NCI-H2029 (cell line): ENCODE measurements at regions not wholly inside any gene's neighbourhood (a gene's known extent, or its start where the extent isn't known, plus 50 kb on each side); places are given as distances from the start of the nearest gene placed in this dataset.

Experiments
- DNase-seq: peaks from one replicate; lab custom pipeline; 2025; lab: John Stamatoyannopoulos, UW

DNA sequence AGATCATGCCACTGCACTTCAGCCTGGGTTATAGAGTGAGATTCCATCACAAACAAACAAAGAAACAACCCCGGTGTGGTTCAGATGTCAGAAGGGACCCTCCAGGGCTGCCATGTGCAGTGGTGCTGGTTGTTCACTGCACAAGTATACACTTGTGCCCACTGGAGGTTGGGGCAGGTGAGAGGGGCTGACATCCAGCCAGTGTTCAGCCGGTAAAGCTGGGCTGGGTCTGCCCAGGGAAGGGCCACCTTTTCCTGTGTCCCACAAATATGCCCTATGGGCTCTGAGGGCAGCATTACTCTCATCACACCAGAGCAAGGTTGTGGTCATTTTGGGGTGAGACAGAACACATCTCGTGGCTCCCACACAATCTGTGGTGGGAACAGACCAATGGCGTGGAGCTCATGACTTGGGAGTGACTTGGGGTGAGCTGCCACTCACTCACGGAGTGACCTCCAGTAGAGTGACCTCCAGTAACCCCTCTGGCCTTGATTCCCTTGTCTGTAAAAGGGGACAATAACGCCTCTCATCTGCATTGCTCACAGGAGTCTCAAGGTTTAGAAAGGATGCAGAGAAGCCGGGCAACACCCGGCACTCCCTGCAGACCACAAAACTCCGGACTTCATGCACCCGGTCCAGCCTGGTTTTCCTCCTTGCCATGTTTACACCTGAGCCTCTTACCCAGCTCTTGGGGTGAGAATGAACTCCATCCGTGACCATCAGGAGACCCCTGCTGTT, 69.0 kb upstream of the VRK1 start:
- DNase-seq = no peak

DNA sequence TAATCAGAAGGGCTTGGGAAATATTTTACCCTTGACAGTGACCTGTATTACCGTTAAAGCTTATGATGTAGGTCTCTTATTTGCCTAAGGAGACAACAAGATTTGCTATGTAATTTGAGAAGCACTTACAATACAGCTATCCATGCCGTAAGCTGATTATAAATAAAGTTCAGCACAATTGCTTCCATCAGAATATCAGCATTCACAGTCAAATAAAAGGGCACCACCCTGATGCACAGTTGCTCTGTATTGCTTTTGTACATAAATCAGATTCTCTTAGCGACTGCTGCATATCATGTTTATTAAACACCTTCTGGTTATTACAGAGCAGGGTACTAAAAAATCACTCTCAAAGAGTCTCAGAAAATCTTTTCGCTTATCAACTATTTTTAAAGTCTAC, 67.3 kb upstream of the VRK1 start:
- no peak for DNase-seq

DNA sequence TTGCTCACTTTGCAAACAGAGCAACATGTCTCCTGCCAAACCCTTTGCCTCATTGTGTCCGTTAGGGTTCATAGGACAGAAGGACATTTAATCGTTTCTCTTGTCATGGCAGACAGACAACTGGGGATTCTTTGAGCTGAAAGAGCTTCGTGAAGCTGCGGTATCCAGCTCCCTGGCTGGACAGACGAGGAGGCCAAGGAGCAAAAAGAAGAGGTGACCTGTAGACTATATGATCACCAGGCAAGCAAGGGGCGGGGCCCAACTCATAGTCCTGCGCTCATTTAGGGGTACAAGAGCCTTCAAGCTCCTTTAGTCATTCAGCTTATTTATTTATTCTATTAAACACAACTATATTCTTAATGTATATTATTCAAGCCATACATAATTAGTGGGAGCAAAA, 66.8 kb upstream of the VRK1 start:
- no peak for DNase-seq

DNA sequence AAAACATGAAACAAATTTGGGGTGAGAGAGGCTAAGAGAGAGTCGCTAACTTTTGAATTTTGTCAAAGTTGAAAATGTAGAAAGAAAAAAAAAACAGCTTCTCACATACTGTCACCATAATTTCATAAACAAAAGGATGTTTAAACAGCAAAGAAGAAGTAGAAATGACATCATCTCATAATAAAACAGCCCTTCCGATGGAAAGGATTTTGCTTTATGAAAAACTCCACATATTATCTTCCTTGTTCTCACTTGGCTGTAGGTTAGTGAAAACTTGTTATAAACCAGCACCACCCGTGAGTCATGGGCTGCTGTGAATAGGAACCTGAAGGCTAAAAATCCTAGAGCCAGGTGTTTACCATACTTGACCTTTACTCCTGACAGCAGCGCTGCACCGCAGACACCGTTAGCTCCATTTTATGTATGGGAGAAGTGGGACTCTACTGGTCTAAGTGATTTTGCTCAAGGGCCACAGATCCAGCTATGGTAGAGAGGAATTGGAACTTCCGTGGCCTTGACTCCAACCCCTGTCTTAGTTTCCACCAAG, 63.0 kb upstream of the VRK1 start:
- DNase-seq = no peak

DNA sequence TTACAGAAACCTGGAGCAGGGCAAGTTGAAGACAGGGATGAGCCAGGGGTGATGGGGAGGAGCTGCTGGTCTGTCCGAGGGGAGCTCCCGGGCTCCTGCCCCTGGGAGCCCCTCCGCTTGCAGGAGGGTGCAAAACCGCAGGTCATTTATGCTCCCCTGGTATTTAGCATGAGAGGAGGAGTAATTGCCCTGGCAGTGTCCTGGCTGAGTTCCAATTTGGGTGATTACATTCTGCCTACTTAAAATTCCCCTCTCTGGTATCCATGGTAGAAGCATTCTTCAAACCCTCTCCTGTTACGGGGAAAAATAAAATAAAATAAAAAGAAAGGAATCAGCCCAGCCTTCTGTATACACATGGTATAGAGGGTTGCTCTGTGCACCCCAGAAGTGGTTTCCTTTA, 61.7 kb upstream of the VRK1 start:
- DNase-seq = no peak

DNA sequence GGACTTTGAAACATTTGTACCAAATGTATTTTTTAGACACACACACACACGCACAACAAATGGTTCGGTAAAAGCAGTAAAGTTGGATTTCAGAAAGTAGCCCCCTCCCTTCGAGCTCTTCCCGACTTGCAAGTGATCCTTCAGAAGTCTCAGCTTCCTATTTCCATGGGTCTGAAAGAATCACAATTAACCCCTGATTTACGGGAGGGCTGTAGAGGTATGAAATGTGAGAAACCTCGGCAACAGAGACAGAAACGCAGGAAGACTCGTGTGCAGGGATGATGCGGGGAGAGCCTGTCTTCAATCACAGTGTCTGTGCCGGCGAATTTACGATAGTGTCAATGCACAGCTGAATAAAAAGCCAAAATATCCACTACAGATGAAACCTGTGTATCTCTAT, 60.7 kb upstream of the VRK1 start:
- no peak for DNase-seq

DNA sequence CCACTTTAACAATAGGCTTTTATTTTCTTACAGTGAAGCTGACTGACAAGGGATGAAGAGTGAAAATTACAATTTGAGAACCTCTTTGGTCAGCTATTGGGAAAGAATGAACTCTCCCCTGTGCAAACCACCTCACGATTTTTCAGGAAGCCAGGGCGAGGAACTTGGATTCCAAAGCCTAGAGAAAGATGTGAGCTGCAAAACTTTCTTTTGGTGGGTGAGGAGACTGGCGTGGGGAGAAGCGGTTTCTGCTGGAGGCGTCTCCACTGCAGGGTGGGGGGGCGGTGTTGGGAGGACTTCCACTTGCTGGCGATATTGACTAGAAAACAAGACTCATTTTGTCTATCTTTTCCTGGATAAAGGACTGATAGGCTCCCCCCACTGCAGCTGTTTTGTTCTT, 59.3 kb upstream of the VRK1 start:
- no peak for DNase-seq

DNA sequence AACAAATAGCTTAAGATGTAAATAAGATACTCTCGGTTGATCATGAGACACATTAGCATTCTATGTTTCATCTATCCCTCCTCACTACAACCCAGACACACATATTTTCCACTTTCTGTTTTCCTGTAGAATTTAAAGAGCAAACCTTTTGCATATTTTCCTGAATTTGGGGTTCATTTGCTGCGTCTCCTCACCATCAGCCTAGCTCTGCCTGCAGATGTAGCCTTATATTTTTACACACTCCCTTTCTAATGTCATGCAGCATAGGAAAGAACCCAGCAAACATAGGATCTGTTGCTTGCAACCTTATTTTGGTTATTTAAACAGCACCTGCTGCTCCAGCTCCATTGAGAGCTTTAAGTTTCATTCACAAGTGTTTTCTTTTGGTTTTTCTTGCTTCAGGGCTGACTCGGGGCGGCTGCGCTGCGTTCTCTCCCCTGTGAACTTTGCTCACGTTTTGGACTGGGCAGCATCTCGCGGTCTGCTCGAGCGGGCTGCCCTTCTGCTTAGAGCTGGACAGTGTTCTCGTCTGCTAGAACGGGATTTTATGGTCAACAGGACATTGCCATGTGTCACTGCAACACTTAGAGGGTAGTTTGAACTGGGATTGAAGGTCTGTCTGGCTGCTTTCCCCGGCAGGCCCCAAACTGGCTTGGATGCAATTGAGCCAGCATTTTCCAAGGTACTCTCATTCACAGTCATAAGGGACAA, 57.8 kb upstream of the VRK1 start:
- no peak for DNase-seq

DNA sequence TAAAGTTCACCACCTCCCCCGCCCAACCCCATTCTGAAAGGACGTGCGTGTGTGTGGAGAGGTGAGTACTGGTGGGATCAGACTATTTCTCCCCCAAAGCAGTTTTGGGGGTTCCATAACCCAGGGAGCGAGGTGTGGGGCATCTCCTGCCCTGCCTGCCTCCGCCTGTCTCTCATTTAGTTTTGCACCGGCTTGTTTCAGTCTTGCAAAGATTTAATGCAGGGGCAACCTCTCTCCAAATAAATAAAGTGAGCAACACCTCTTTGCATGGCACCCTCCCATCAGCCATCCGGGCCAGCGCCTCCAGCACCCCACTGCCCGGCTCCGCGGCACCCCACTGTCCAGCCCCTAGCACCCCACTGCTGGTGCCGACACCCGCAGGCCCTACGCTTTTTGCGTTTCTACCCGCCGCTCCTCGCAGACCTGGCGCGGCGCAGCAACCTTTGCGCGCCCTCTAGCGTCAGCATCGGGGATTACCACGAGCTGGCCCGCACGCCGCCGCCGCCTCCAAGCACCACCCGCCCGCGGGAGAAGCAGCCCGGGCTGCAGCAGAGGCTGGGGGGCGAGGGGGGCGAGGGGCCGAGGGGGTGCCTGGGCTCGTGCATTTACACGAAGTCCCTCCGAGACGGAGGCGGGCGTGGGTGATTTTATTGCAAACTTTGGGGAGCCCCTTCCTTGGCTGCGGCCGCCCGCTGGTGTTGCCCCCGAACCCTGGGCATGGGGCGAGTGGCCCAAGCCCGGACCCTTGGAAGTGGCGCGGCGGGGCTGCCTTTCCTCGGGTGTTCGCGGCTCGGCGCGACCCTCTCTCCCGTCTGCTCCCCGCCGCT, 55.8 kb upstream of the VRK1 start:
- no peak for DNase-seq

DNA sequence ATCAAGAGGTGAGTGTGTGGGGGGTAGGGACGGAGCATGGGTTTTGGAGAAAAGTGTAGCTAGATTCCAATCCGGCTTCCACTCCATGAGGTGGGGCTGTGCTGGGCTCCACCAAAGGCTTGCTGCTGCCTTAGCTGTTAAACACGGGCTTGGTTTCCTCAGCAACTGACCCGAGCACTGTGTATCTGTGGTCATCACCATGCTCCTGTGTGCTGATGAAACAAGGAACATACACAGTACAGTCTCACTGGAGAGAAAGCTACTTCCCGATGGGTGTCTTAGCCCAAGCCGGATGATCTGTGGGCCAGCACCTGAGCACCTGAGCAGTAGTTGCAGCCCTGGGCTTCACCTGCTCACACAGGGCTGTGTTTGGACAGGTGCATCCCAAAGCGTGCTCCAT, 52.9 kb upstream of the VRK1 start:
- no peak for DNase-seq

DNA sequence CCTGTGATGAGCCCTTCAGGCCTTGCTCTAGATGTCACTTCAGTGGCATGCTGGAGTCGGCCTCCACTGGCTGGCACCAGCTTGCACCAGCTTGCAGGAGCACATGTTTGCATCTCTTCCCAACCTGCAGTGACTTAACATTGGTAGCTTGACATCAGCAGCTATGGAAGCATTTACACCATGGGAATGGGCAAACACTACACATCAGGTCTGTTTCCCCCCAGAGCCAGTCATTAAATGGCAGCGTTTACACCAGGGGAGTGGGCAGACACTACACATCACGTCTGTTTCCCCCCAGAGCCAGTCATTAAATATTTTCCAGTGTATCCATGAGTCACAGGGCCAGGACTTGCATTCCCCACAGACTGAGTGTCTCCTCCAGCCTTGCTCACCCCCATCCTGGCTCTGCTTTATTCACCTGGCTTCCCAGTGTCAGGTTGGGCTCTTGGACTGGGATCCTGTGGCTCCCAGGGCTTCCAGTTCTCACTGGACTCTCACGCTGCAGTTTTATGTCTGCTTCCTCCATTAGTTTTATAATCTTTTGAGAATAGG, 51.6 kb upstream of the VRK1 start:
- DNase-seq = no peak

DNA sequence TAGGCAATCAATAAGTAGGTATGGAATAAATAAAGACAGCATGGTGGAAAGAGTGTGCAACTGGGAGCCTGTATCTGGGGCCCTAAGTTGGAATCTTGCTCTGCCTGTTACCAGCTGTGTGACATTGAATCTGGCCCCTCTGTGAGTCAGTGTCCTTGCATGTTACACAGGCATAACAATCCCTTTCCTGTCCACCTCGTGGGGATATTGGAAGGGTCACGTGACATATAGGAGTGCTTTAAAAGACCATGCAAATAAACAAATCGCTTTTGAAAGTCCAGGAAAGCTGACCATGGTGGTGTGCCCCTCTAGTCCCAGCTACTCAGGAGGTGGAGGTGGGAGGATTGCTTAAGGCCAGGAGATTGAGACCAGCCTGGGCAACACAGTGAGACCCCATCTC, 51.1 kb upstream of the VRK1 start:
- no peak for DNase-seq

DNA sequence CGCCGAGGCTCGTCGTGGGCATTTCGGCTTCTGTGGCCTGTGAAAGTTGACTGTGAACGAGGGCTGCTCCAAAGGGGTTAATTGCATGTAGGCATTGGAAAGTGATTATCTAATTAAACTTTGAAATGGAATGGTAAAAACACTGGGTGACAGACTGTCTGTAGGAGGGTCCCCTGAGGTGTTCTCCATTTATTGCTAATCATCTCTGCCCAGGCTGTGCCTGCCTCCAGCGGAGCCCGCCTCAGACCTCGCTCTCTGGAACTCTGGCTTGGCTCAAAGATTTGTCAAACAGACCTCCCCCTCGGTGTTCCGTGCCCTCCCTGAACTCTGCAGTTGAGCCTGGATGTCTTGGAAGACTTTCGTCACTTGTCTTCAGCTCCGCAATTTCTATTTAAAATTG, 50.2 kb upstream of the VRK1 start:
- no peak for DNase-seq
